HUES48 (cell line): ENCODE measurements at regions not wholly inside any gene's neighbourhood (a gene's known extent, or its start where the extent isn't known, plus 50 kb on each side); places are given as distances from the start of the nearest gene placed in this dataset.

Source experiments
- H3K27ac ChIP-seq: one replicate; pipeline ENCODE4 v1.7.0; 2013; ENCODE audit warnings: low read depth, low read length, inconsistent platforms
- H3K27me3 ChIP-seq: 2 replicates; pipeline ENCODE4 v1.6.1; 2013; ENCODE audit warnings: mild to moderate bottlenecking, low read length; ENCODE audit not compliant: control insufficient read depth, insufficient read depth
- H3K36me3 ChIP-seq: 2 replicates; pipeline ENCODE4 v1.6.1; 2013; ENCODE audit warnings: low read length; ENCODE audit not compliant: control insufficient read depth, insufficient read depth
- H3K4me1 ChIP-seq: 2 replicates; pipeline ENCODE4 v1.6.1; 2013; ENCODE audit warnings: mild to moderate bottlenecking, low read length; ENCODE audit not compliant: control insufficient read depth, insufficient read depth
- H3K4me3 ChIP-seq: 2 replicates; pipeline ENCODE4 v1.5.1; 2013; ENCODE audit warnings: mild to moderate bottlenecking, low read depth, low read length
- H3K9ac ChIP-seq: 2 replicates; pipeline ENCODE4 v1.6.1; 2013; ENCODE audit warnings: mild to moderate bottlenecking, low read depth, low read length, moderate library complexity
- H3K9me3 ChIP-seq: 2 replicates; pipeline ENCODE4 v1.6.1; 2013; ENCODE audit warnings: low read length; ENCODE audit not compliant: control insufficient read depth, insufficient read depth

DNA sequence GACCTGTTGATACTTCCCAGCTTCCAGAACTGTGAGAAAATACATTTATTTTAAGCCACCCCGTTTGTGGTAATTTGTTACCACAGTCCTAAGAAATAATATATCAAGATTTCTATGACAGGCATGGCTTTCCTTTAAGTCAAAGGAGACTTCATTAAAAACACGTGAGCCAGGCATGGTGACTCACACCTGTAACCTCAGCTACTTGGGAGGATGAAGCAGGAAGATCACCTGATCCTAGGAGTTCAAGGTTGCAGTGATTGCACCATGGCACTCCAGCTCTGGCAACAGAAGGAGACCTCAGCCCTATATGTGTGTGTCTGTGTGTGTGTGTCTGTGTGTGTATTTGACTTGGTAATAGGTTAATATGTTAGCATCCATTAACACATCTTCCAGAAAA is 69.8 kb upstream of the SCN7A start:
- Histone ChIP-seq H3K4me1 (no peaks in the 10 kb centered on the region), H3K9me3 (no peaks in the 10 kb centered on the region), H3K36me3 (no peaks in the 10 kb centered on the region), H3K27ac (no peak overlapping the region), H3K27me3 (no peaks in the 10 kb centered on the region), H3K9ac (no peak overlapping the region), H3K4me3 (no peak overlapping the region)

DNA sequence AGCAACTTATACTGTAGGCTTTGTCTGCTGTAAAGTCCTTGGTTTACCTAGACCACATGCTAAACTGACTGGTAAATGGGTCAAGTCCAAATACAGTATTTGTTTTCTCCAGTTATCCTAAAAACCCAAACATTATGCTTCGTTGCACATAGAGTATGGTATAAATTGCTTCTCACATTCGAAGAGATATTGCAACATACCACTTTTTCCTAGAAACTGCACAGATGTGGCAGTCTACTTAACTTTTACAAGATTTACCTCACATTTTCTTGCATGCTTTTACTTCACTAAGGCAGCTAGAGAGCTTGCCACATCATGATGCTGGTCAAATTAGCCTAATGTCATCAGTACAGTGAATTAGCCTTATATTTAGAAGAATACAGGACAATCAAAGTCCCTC is 66.0 kb upstream of the SCN7A start:
- H3K9me3 ChIP-seq = no peaks in the 10 kb centered on the region
- no peak overlapping the region for H3K4me3 ChIP-seq
- no peaks in the 10 kb centered on the region for H3K27me3 ChIP-seq
- no peak overlapping the region for H3K9ac ChIP-seq
- no peaks in the 10 kb centered on the region for H3K4me1 ChIP-seq
- H3K27ac ChIP-seq = no peak overlapping the region
- H3K36me3 ChIP-seq = no peaks in the 10 kb centered on the region

DNA sequence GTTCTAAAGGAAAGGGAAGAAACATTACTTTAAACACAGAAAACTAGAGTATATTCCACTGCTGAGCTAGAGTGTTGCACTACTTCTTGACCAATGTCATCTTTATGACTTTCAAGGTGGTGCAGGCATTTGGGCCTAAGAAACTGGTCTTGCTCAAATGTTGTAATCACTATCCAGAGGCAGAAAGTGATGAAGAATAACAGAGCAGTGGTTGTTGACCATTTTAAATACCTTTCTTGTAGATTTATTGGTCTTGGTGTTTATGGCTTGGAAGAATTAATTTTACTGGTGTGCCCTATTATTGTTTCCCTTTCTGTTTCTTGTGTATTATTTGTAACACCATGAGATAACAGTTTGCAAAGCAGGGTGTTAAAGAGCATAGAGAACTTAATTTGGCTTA is 56.9 kb upstream of the SCN7A start:
- Histone ChIP-seq H3K9me3 (no peaks in the 10 kb centered on the region), H3K27me3 (no peaks in the 10 kb centered on the region), H3K4me1 (no peaks in the 10 kb centered on the region), H3K4me3 (no peak overlapping the region), H3K36me3 (no peaks in the 10 kb centered on the region), H3K9ac (no peak overlapping the region), H3K27ac (no peak overlapping the region)

DNA sequence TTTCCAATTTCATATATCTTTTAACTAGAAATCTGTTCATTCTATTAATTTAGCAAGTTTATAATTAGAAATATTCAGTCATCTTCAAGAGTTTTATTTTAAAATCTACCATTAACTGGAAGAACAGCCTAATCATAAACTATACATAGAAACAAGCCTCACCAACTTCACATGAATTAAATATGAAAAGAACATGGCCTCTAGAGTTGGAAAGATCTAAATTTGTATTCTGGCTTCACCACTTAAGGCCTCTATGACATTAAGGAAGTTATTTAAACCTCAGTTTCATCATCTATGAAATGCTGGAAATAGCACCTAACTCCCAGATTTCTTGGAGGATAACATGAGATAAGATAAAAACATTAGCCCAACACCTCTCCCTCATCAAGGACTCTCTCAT is 51.4 kb upstream of the SCN7A start:
- H3K4me1 ChIP-seq = no peaks in the 10 kb centered on the region
- no peak overlapping the region for H3K9ac ChIP-seq
- no peaks in the 10 kb centered on the region for H3K9me3 ChIP-seq
- no peaks in the 10 kb centered on the region for H3K27me3 ChIP-seq
- H3K4me3 ChIP-seq = no peak overlapping the region
- no peaks in the 10 kb centered on the region for H3K36me3 ChIP-seq
- H3K27ac ChIP-seq = no peak overlapping the region
